ENCODE measurements at regions not wholly inside any gene's neighbourhood (a gene's known extent, or its start where the extent isn't known, plus 50 kb on each side); places are given as distances from the start of the nearest gene placed in this dataset.
"Not testable (repeated sequence)": the region's sequence is repeated elsewhere in the genome, so short reads cannot be mapped to it uniquely, and the experiment has no call there.

- DNase-seq (ENCODE audit: low spot score), result no peak
- intact Hi-C loops (cut with DNase I), result no loop called here
Measured at GRCh38 chr9:28456861-28457260, 883.6 kb upstream of the C9orf72 start.

GRCh38 chr9:28464481-28465216, 891.4 kb upstream of the C9orf72 start:
- intact Hi-C loops (cut with DNase I), result no loop called here
- no peak for DNase-seq (ENCODE audit: low spot score)

GRCh38 chr9:28471261-28471660, 898.0 kb upstream of the C9orf72 start:
- intact Hi-C loops (cut with DNase I), result no loop called here
- no peak for DNase-seq (ENCODE audit: low spot score)

- intact Hi-C loops (cut with DNase I), result no loop called here
- DNase-seq (ENCODE audit: low spot score), result no peak
Measured at GRCh38 chr9:28487561-28487960, 914.3 kb upstream of the C9orf72 start.

GRCh38 chr9:28491121-28491520, 917.8 kb upstream of the C9orf72 start:
- no peak for DNase-seq (ENCODE audit: low spot score)
- intact Hi-C loops (cut with DNase I), result no loop called here

GRCh38 chr9:28498168-28498567, 924.9 kb upstream of the C9orf72 start:
- DNase-seq (ENCODE audit: low spot score); intact Hi-C loops (cut with DNase I): not testable (repeated sequence)

- DNase-seq (ENCODE audit: low spot score), result no peak
- intact Hi-C loops (cut with DNase I), result no loop called here
Measured at GRCh38 chr9:28502189-28502588, 928.9 kb upstream of the C9orf72 start.

- DNase-seq (ENCODE audit: low spot score), result no peak
- intact Hi-C loops (cut with DNase I), result no loop called here
Measured at GRCh38 chr9:28502741-28503140, 929.5 kb upstream of the C9orf72 start.

- intact Hi-C loops (cut with DNase I), result no loop called here
- no peak for DNase-seq (ENCODE audit: low spot score)
Measured at GRCh38 chr9:28503573-28503972, 930.3 kb upstream of the C9orf72 start.

- DNase-seq (ENCODE audit: low spot score), result no peak
- intact Hi-C loops (cut with DNase I), result no loop called here
Measured at GRCh38 chr9:28518439-28518838, 945.2 kb upstream of the C9orf72 start.

- DNase-seq (ENCODE audit: low spot score); intact Hi-C loops (cut with DNase I): not testable (repeated sequence)
Measured at GRCh38 chr9:28524309-28524708, 951.0 kb upstream of the C9orf72 start.

GRCh38 chr9:28528049-28528448, 954.8 kb upstream of the C9orf72 start:
- no peak for DNase-seq (ENCODE audit: low spot score)
- intact Hi-C loops (cut with DNase I), result no loop called here

- DNase-seq (ENCODE audit: low spot score), result no peak
- intact Hi-C loops (cut with DNase I), result no loop called here
Measured at GRCh38 chr9:28538132-28538531, 964.9 kb upstream of the C9orf72 start.

- no peak for DNase-seq (ENCODE audit: low spot score)
- intact Hi-C loops (cut with DNase I), result no loop called here
Measured at GRCh38 chr9:28539434-28540070, 966.3 kb upstream of the C9orf72 start.

- DNase-seq (ENCODE audit: low spot score), result no peak
Measured at GRCh38 chr9:28542928-28543327, 969.6 kb upstream of the C9orf72 start.

GRCh38 chr9:28547527-28547926, 974.2 kb upstream of the C9orf72 start:
- intact Hi-C loops (cut with DNase I), result no loop called here
- no peak for DNase-seq (ENCODE audit: low spot score)

More at GRCh38 chr9:28542928-28543327, 969.6 kb upstream of the C9orf72 start:
- intact Hi-C loops (cut with DNase I), result no loop called here

- no peak for DNase-seq (ENCODE audit: low spot score)
- intact Hi-C loops (cut with DNase I), result no loop called here
Measured at GRCh38 chr9:28563291-28563934, 990.1 kb upstream of the C9orf72 start.

GRCh38 chr9:28583832-28584231, 1010.6 kb upstream of the C9orf72 start:
- DNase-seq (ENCODE audit: low spot score), result no peak
- intact Hi-C loops (cut with DNase I), result no loop called here

- intact Hi-C loops (cut with DNase I), result no loop called here
Measured at GRCh38 chr9:28584542-28584941, 1011.3 kb upstream of the C9orf72 start.

GRCh38 chr9:28587052-28587451, 1013.8 kb upstream of the C9orf72 start:
- DNase-seq (ENCODE audit: low spot score), result no peak
- intact Hi-C loops (cut with DNase I), result no loop called here

More at GRCh38 chr9:28584542-28584941, 1011.3 kb upstream of the C9orf72 start:
- DNase-seq (ENCODE audit: low spot score), result no peak

GRCh38 chr9:28598408-28598807, 1025.1 kb upstream of the C9orf72 start:
- intact Hi-C loops (cut with DNase I), result no loop called here
- no peak for DNase-seq (ENCODE audit: low spot score)

Measured in posterior vena cava (tissue), 2 donors.